GM21723 (cell line): ENCODE measurements at regions not wholly inside any gene's neighbourhood (a gene's known extent, or its start where the extent isn't known, plus 50 kb on each side); places are given as distances from the start of the nearest gene placed in this dataset.
"Not testable (repeated sequence)": the region's sequence is repeated elsewhere in the genome, so short reads cannot be mapped to it uniquely, and the experiment has no call there.

Source experiments
- ATAC-seq: cut with Tn5 transposase; IDR thresholded peaks from one replicate; pipeline ENCODE4 v1.9.1; 2021; ENCODE audit warnings: mild to moderate bottlenecking, moderate library complexity; ENCODE audit not compliant: unreplicated experiment

GRCh38 chr7:90061077-90061476 is 93.2 kb upstream of the STEAP1 start:
- ATAC-seq: no peak

DNA sequence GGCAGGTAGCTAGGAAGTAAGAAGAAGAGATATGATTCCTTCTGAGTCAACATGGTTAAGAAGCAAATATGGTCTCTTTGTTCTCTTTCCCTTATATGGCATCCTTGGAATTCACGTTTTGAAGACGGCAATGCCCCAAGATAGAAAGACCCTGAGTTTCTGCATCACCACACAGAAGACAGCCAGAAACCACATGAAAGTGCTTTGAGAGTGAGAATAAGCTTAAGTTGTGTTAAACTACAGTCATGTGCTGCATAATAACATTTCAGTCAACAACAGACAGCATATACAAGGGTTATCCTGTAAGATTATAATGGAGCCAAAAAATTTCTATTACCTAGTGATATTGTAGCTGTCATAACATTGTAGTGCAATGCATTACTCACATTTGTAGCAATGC is 89.9 kb upstream of the STEAP1 start:
- no peak for ATAC-seq

DNA sequence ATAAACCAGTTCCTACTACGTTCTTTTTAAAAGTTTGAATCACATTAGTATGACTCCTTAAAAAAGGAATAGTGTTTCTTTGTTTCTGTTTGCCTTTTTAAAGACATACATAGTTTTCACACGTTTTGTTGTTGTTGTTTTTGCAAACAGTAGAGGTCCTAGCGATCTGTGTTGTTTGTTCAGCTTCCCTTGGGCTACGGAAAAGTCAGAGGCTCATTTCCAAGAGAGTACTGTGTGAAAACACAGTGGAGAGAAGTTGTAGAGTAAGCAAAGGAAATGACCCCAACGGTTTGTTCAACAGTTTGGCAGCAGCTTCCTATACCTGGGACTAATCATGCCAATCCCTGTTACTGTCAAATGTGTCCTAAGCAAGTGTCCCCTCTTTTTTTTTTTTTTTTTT is 87.1 kb upstream of the STEAP1 start:
- ATAC-seq: no peak

DNA sequence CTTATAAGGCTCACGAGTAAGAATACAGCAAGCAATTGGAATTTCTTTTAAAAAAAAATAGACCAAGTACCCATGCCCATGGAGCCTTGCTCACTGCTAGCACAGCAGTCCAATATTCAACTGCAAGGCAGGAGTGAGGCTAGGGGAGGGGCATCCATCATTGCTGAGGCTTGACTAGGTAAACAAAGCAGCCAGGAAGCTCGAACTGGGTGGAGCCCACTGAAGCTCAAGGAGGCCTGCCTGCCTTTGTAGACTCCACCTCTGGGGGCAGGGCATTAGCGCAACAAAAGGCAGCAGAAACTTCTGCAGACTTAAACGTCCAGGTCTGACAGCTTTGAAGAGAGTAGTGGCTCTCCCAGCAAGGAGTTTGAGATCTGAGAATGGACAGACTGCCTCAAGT is 84.0 kb upstream of the STEAP1 start:
- ATAC-seq: not testable (repeated sequence)

DNA sequence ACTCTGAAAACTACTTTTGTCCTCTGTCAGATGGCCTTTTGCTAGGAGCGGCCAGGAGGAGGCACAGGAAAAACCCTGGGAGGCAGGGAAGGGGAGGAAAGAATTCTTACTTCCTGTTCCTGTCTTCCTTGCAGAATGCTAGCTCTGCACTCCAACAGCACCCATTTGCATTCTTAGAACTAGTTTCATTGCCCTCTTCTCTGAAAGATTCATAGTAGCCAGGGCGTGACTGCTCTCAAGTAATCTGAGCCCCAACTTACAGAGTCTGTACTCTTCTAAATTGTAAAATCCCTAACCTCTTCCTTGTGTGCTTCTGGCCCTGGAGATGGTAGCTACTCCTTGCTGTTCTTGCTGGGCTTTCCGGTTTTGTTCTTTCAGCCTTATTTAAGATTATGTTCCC is 75.3 kb upstream of the STEAP1 start:
- ATAC-seq: no peak

DNA sequence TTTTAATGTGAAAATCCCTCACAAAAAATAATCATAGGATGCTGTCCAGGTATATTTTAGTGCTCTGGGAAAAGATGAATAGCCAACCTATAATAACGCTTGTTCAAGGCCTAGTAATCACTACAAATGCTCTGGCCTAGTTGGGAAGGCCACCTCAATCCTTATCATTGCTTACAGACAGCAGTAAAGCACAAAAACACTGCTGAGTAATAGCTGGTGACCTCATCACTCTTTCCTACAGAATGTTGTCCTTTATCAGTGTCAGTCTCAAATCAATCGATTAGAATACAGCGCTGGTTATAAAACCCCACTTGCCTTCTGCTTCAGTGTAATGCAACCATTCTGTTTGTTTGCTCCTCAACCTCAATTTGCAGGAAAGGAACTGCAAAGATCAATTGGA is 72.6 kb upstream of the STEAP1 start:
- ATAC-seq: no peak

- ATAC-seq: no peak
These were observed 61.8 kb upstream of the STEAP1 start for GRCh38 chr7:90092506-90092905.

GRCh38 chr7:90094030-90094429 is 60.2 kb upstream of the STEAP1 start:
- no peak for ATAC-seq
